ENCODE measurements at regions not wholly inside any gene's neighbourhood (a gene's known extent, or its start where the extent isn't known, plus 50 kb on each side); places are given as distances from the start of the nearest gene placed in this dataset.

- DNase-seq, result no peak
- no peaks in the 10 kb centered on the region for H3K36me3 Mint-ChIP-seq (ENCODE audit: insufficient read depth, unreplicated experiment)
- H3K27me3 ChIP-seq (replicated peaks; ENCODE audit: control insufficient read depth, insufficient read depth, low read length), result no peaks in the 10 kb centered on the region
- no peaks in the 10 kb centered on the region for H3K27me3 Mint-ChIP-seq (ENCODE audit: insufficient read depth, unreplicated experiment)
- H3K4me3 ChIP-seq (ENCODE audit: low read depth, low read length), result no peak overlapping the region
- no peak for TF ChIP-seq CTCF (IDR thresholded peaks at IDR 0.05; ENCODE audit: insufficient read depth in 1 of 2, low read depth in 1 of 2, low read length in 1 of 2, severe bottlenecking in 1 of 2, unreplicated experiment in 1 of 2)
- ChIA-PET CTCF (no interaction called here), POLR2A (no interaction called here)
- H3K4me1 Mint-ChIP-seq (ENCODE audit: low read depth, unreplicated experiment), result no peaks in the 10 kb centered on the region
- H3K4me3 Mint-ChIP-seq (ENCODE audit: unreplicated experiment), result no peak overlapping the region
- H3K4me1 ChIP-seq, result no peaks in the 10 kb centered on the region
- no peak overlapping the region for H3K27ac Mint-ChIP-seq (ENCODE audit: unreplicated experiment)
- no TSS peak for BruUV-seq (replicated peaks)
- intact Hi-C loops (cut with micrococcal nuclease; ENCODE audit: unreplicated experiment), result no loop called here
- no peaks in the 10 kb centered on the region for H3K9me3 Mint-ChIP-seq (ENCODE audit: unreplicated experiment)
- no peaks in the 10 kb centered on the region for H3K9me3 ChIP-seq
- H3K36me3 ChIP-seq (ENCODE audit: control insufficient read depth, insufficient read depth, low read length), result no peaks in the 10 kb centered on the region
Measured at GRCh38 chr9:16102154-16102553, 549.3 kb downstream of the CCDC171 start.

GRCh38 chr9:16103620-16104397 is 551.0 kb downstream of the CCDC171 start:
- Mint-ChIP-seq H3K27me3 (ENCODE audit: insufficient read depth, unreplicated experiment) (no peaks in the 10 kb centered on the region), H3K27ac (ENCODE audit: unreplicated experiment) (no peak overlapping the region), H3K36me3 (ENCODE audit: insufficient read depth, unreplicated experiment) (no peaks in the 10 kb centered on the region), H3K9me3 (ENCODE audit: unreplicated experiment) (no peaks in the 10 kb centered on the region), H3K4me3 (ENCODE audit: unreplicated experiment) (no peak overlapping the region), H3K4me1 (ENCODE audit: low read depth, unreplicated experiment) (no peaks in the 10 kb centered on the region)
- intact Hi-C loops (cut with micrococcal nuclease; ENCODE audit: unreplicated experiment), result no loop called here
- no peaks in the 10 kb centered on the region for H3K27me3 ChIP-seq (replicated peaks; ENCODE audit: control insufficient read depth, insufficient read depth, low read length)
- no peak overlapping the region for H3K4me3 ChIP-seq (ENCODE audit: low read depth, low read length)
- DNase-seq, result no peak
- TF ChIP-seq CTCF (IDR thresholded peaks at IDR 0.05; ENCODE audit: insufficient read depth in 1 of 2, low read depth in 1 of 2, low read length in 1 of 2, severe bottlenecking in 1 of 2, unreplicated experiment in 1 of 2), result no peak
- POLR2A ChIA-PET, result no interaction called here
- H3K4me1 ChIP-seq, result no peaks in the 10 kb centered on the region
- no peaks in the 10 kb centered on the region for H3K36me3 ChIP-seq (ENCODE audit: control insufficient read depth, insufficient read depth, low read length)
- CTCF ChIA-PET, result no interaction called here
- no peaks in the 10 kb centered on the region for H3K9me3 ChIP-seq
- no TSS peak for BruUV-seq (replicated peaks)

GRCh38 chr9:16105168-16106020 is 552.6 kb downstream of the CCDC171 start:
- Histone ChIP-seq H3K27me3 (replicated peaks; ENCODE audit: control insufficient read depth, insufficient read depth, low read length) (no peaks in the 10 kb centered on the region), H3K4me1 (no peaks in the 10 kb centered on the region), H3K4me3 (ENCODE audit: low read depth, low read length) (no peak overlapping the region), H3K9me3 (no peaks in the 10 kb centered on the region), H3K36me3 (ENCODE audit: control insufficient read depth, insufficient read depth, low read length) (no peaks in the 10 kb centered on the region)
- DNase-seq, result no peak
- H3K4me1 Mint-ChIP-seq (ENCODE audit: low read depth, unreplicated experiment), result no peaks in the 10 kb centered on the region
- no peak for TF ChIP-seq CTCF (IDR thresholded peaks at IDR 0.05; ENCODE audit: insufficient read depth in 1 of 2, low read depth in 1 of 2, low read length in 1 of 2, severe bottlenecking in 1 of 2, unreplicated experiment in 1 of 2)
- no peaks in the 10 kb centered on the region for H3K9me3 Mint-ChIP-seq (ENCODE audit: unreplicated experiment)
- no peaks in the 10 kb centered on the region for H3K36me3 Mint-ChIP-seq (ENCODE audit: insufficient read depth, unreplicated experiment)
- ChIA-PET CTCF (no interaction called here), POLR2A (no interaction called here)
- intact Hi-C loops (cut with micrococcal nuclease; ENCODE audit: unreplicated experiment), result no loop called here
- no peak overlapping the region for H3K4me3 Mint-ChIP-seq (ENCODE audit: unreplicated experiment)
- no TSS peak for BruUV-seq (replicated peaks)
- no peak overlapping the region for H3K27ac Mint-ChIP-seq (ENCODE audit: unreplicated experiment)
- H3K27me3 Mint-ChIP-seq (ENCODE audit: insufficient read depth, unreplicated experiment), result no peaks in the 10 kb centered on the region

Measured in Caco-2 (cell line).